ENCODE measurements at regions not wholly inside any gene's neighbourhood (a gene's known extent, or its start where the extent isn't known, plus 50 kb on each side); places are given as distances from the start of the nearest gene placed in this dataset.

GRCh38 chrX:122421434-122422121, 762.5 kb upstream of the GRIA3 start:
- TF ChIP-seq, protein P1, sequence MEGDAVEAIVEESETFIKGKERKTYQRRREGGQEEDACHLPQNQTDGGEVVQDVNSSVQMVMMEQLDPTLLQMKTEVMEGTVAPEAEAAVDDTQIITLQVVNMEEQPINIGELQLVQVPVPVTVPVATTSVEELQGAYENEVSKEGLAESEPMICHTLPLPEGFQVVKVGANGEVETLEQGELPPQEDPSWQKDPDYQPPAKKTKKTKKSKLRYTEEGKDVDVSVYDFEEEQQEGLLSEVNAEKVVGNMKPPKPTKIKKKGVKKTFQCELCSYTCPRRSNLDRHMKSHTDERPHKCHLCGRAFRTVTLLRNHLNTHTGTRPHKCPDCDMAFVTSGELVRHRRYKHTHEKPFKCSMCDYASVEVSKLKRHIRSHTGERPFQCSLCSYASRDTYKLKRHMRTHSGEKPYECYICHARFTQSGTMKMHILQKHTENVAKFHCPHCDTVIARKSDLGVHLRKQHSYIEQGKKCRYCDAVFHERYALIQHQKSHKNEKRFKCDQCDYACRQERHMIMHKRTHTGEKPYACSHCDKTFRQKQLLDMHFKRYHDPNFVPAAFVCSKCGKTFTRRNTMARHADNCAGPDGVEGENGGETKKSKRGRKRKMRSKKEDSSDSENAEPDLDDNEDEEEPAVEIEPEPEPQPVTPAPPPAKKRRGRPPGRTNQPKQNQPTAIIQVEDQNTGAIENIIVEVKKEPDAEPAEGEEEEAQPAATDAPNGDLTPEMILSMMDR (IDR thresholded peaks at IDR 0.05; ENCODE audit: low read depth, low read length): no peak
- no peak for TF ChIP-seq EZH2phosphoT487 (IDR thresholded peaks at IDR 0.05; ENCODE audit: low read depth)
